ENCODE measurements at regions not wholly inside any gene's neighbourhood (a gene's known extent, or its start where the extent isn't known, plus 50 kb on each side); places are given as distances from the start of the nearest gene placed in this dataset.
A peak's percentile ranks its signal among the peaks of the same experiment; 100 is the strongest.

- H3K27ac ChIP-seq (ENCODE audit: low read length): no peak overlapping the region
- CTCF ChIA-PET: no interaction called here
- TF ChIP-seq EZH2 (IDR thresholded peaks at IDR 0.05; ENCODE audit: low read length, unreplicated experiment): no peak
- TF ChIP-seq, protein P1, sequence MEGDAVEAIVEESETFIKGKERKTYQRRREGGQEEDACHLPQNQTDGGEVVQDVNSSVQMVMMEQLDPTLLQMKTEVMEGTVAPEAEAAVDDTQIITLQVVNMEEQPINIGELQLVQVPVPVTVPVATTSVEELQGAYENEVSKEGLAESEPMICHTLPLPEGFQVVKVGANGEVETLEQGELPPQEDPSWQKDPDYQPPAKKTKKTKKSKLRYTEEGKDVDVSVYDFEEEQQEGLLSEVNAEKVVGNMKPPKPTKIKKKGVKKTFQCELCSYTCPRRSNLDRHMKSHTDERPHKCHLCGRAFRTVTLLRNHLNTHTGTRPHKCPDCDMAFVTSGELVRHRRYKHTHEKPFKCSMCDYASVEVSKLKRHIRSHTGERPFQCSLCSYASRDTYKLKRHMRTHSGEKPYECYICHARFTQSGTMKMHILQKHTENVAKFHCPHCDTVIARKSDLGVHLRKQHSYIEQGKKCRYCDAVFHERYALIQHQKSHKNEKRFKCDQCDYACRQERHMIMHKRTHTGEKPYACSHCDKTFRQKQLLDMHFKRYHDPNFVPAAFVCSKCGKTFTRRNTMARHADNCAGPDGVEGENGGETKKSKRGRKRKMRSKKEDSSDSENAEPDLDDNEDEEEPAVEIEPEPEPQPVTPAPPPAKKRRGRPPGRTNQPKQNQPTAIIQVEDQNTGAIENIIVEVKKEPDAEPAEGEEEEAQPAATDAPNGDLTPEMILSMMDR (conservative IDR thresholded peaks at IDR 0.05; ENCODE audit: low read depth, low read length): no peak
Observed at GRCh38 chrX:94389044-94389443, 715.0 kb downstream of the FAM133A start.

GRCh38 chrX:94400488-94400887, 726.5 kb downstream of the FAM133A start:
- H3K79me2 ChIP-seq (ENCODE audit: low read length): no peaks in the 10 kb centered on the region
- H3K9ac ChIP-seq (ENCODE audit: low read length): no peak overlapping the region
- H3K27ac ChIP-seq (ENCODE audit: low read length): no peak overlapping the region
- no peak overlapping the region for H2AFZ ChIP-seq (ENCODE audit: low read length)
- no TSS peak for BruUV-seq (replicated peaks)
- no peaks in the 10 kb centered on the region for H3F3A ChIP-seq (ENCODE audit: low read length, unreplicated experiment)
- H3K9me3 ChIP-seq (ENCODE audit: low read length): no peaks in the 10 kb centered on the region
- H3K4me1 ChIP-seq (ENCODE audit: insufficient read depth, low read length): no peaks in the 10 kb centered on the region
- POLR2A ChIA-PET (ENCODE audit: unreplicated experiment): no interaction called here
- H3K4me3 ChIP-seq (ENCODE audit: low read length): no peak overlapping the region
- ATAC-seq: no peak
- TF ChIP-seq EZH2 (IDR thresholded peaks at IDR 0.05; ENCODE audit: low read length, unreplicated experiment): no peak
- no peak for TF ChIP-seq EZH2phosphoT487 (IDR thresholded peaks at IDR 0.05; ENCODE audit: borderline replicate concordance, low read length)
- TF ChIP-seq, protein P1 (conservative IDR thresholded peaks at IDR 0.05; ENCODE audit: low read depth, low read length): no peak
- no peaks in the 10 kb centered on the region for H3K27me3 ChIP-seq (ENCODE audit: low read length)
- intact Hi-C loops (cut with micrococcal nuclease): no loop called here
- H4K20me1 ChIP-seq (ENCODE audit: low read length): no peaks in the 10 kb centered on the region
- CTCF ChIA-PET: no interaction called here
- H3K9me2 ChIP-seq (replicated peaks; ENCODE audit: low read length): no peaks in the 10 kb centered on the region
- H3K36me3 ChIP-seq (ENCODE audit: low read depth, low read length): no peaks in the 10 kb centered on the region; the same call in 1 of the 2 replicates
- no peak overlapping the region for H3K4me2 ChIP-seq (ENCODE audit: low read length)
- peak; percentile 11 for DNase-seq

More at GRCh38 chrX:94389044-94389443, 715.0 kb downstream of the FAM133A start:
- no peak overlapping the region for H3K4me2 ChIP-seq (ENCODE audit: low read length)
- no peak overlapping the region for H3K4me3 ChIP-seq (ENCODE audit: low read length)
- no peaks in the 10 kb centered on the region for H3K9me2 ChIP-seq (replicated peaks; ENCODE audit: low read length)
- no peak overlapping the region for H3K9ac ChIP-seq (ENCODE audit: low read length)
- no peaks in the 10 kb centered on the region for H4K20me1 ChIP-seq (ENCODE audit: low read length)
- DNase-seq (no peak), ATAC-seq (no peak)
- no peaks in the 10 kb centered on the region for H3K4me1 ChIP-seq (ENCODE audit: insufficient read depth, low read length)
- intact Hi-C loops (cut with micrococcal nuclease): no loop called here
- no TSS peak for BruUV-seq (replicated peaks)
- no peaks in the 10 kb centered on the region for H3K27me3 ChIP-seq (ENCODE audit: low read length)
- no peaks in the 10 kb centered on the region for H3F3A ChIP-seq (ENCODE audit: low read length, unreplicated experiment)
- no peaks in the 10 kb centered on the region for H3K79me2 ChIP-seq (ENCODE audit: low read length)
- no peak overlapping the region for H2AFZ ChIP-seq (ENCODE audit: low read length)
- POLR2A ChIA-PET (ENCODE audit: unreplicated experiment): no interaction called here
- no peaks in the 10 kb centered on the region for H3K36me3 ChIP-seq (ENCODE audit: low read depth, low read length)
- H3K9me3 ChIP-seq (ENCODE audit: low read length): no peaks in the 10 kb centered on the region

DNA sequence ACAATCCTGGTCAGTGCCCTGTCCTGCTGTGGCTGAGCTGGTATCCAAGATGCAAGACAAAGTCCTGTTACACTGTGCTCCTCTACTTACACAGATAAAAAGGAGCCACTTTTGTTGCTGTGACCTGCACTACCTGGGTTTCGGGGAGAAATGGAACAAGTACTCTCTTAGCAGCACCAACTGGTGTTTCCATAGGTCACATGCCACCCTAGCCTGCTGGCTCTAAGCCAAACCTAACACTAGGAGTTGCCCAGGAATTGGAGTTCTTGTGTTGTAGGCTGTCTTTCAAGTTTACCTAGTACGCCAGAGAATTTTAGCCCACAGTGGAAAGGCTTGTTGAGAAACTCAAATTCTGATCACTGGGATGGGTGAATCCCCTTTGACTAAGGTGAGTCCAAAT, 727.4 kb downstream of the FAM133A start:
- no peak overlapping the region for H3K4me2 ChIP-seq (ENCODE audit: low read length)
- no TSS peak for BruUV-seq (replicated peaks)
- POLR2A ChIA-PET (ENCODE audit: unreplicated experiment): no interaction called here
- no peaks in the 10 kb centered on the region for H3K79me2 ChIP-seq (ENCODE audit: low read length)
- CTCF ChIA-PET: no interaction called here
- no peak overlapping the region for H3K9ac ChIP-seq (ENCODE audit: low read length)
- no peak overlapping the region for H3K4me3 ChIP-seq (ENCODE audit: low read length)
- ATAC-seq: no peak
- H3K9me3 ChIP-seq (ENCODE audit: low read length): no peaks in the 10 kb centered on the region
- no peaks in the 10 kb centered on the region; the same call in 1 of the 2 replicates for H3K36me3 ChIP-seq (ENCODE audit: low read depth, low read length)
- no peaks in the 10 kb centered on the region for H3F3A ChIP-seq (ENCODE audit: low read length, unreplicated experiment)
- intact Hi-C loops (cut with micrococcal nuclease): no loop called here
- no peak for DNase-seq
- no peak overlapping the region for H2AFZ ChIP-seq (ENCODE audit: low read length)
- H3K27me3 ChIP-seq (ENCODE audit: low read length): no peaks in the 10 kb centered on the region
- TF ChIP-seq, protein P1 (conservative IDR thresholded peaks at IDR 0.05; ENCODE audit: low read depth, low read length): no peak
- TF ChIP-seq EZH2phosphoT487 (IDR thresholded peaks at IDR 0.05; ENCODE audit: borderline replicate concordance, low read length) (no peak), EZH2 (IDR thresholded peaks at IDR 0.05; ENCODE audit: low read length, unreplicated experiment) (no peak)
- H4K20me1 ChIP-seq (ENCODE audit: low read length): no peaks in the 10 kb centered on the region
- H3K4me1 ChIP-seq (ENCODE audit: insufficient read depth, low read length): no peaks in the 10 kb centered on the region
- no peak overlapping the region for H3K27ac ChIP-seq (ENCODE audit: low read length)
- no peaks in the 10 kb centered on the region for H3K9me2 ChIP-seq (replicated peaks; ENCODE audit: low read length)
